Sigmoid colon (tissue), 4 donors: ENCODE measurements at regions not wholly inside any gene's neighbourhood (a gene's known extent, or its start where the extent isn't known, plus 50 kb on each side); places are given as distances from the start of the nearest gene placed in this dataset.

Experiments used
- POLR2A ChIP-seq, 2 donors: fragments of 450-650 bp; IDR thresholded peaks; one replicate each; pipeline ENCODE4 v1.6.1; 2016; ENCODE audit warnings: antibody characterized with exemption in 2 of 2, mild to moderate bottlenecking in 2 of 2, moderate library complexity in 2 of 2
- POLR2AphosphoS5 ChIP-seq, 4 donors: sonication (generic); formaldehyde crosslinking; IDR thresholded peaks; one replicate each; pipeline ENCODE4 v1.6.1; 2017; ENCODE audit warnings: antibody characterized with exemption in 4 of 4
- TF ChIP-seq, protein P1 (sequence below), 4 experiments: fragments of 450-650 bp in 3 of 4; fragments of 200-600 bp in 1 of 4; IDR thresholded peaks; one replicate each; pipeline ENCODE4 v1.5.1; 2016 to 2019; ENCODE audit warnings: antibody characterized with exemption in 4 of 4, mild to moderate bottlenecking in 3 of 4, moderate library complexity in 2 of 4

DNA sequence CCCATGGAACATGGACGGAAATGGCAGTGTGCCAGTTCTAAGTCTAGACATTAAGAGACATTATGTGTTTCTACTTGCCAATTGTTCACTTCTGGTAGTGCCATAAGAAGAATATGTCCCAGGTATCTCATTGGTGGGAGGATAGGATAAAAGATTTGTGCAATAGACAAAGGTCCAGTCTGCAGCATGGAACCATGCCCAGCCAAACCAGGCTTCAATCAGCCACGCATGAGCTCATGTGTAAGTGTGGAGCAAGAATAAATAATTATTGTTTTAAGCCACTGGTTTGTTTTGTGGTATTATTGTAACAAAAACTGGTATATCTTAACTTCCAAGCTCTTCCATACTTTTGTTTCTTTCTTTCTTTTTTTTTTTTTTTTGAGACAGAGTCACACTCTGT is 153.6 kb upstream of the CTTNBP2 start:
- TF ChIP-seq POLR2A (IDR thresholded peaks at IDR 0.05) (no peak), POLR2AphosphoS5 (IDR thresholded peaks at IDR 0.05) (no peak)
- TF ChIP-seq, protein P1, sequence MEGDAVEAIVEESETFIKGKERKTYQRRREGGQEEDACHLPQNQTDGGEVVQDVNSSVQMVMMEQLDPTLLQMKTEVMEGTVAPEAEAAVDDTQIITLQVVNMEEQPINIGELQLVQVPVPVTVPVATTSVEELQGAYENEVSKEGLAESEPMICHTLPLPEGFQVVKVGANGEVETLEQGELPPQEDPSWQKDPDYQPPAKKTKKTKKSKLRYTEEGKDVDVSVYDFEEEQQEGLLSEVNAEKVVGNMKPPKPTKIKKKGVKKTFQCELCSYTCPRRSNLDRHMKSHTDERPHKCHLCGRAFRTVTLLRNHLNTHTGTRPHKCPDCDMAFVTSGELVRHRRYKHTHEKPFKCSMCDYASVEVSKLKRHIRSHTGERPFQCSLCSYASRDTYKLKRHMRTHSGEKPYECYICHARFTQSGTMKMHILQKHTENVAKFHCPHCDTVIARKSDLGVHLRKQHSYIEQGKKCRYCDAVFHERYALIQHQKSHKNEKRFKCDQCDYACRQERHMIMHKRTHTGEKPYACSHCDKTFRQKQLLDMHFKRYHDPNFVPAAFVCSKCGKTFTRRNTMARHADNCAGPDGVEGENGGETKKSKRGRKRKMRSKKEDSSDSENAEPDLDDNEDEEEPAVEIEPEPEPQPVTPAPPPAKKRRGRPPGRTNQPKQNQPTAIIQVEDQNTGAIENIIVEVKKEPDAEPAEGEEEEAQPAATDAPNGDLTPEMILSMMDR (IDR thresholded peaks at IDR 0.05) = no peak
